HG02678 (cell line): ENCODE measurements at regions not wholly inside any gene's neighbourhood (a gene's known extent, or its start where the extent isn't known, plus 50 kb on each side); places are given as distances from the start of the nearest gene placed in this dataset.

ENCODE experiments used
- ATAC-seq: cut with Tn5 transposase; IDR thresholded peaks from one replicate; pipeline ENCODE4 v1.9.1; 2021; ENCODE audit warnings: mild to moderate bottlenecking, moderate library complexity; ENCODE audit not compliant: unreplicated experiment

GRCh38 chr14:31993521-31993951 lies 83.6 kb upstream of the ARHGAP5 start:
- no peak for ATAC-seq

GRCh38 chr14:31994391-31995033 lies 82.6 kb upstream of the ARHGAP5 start:
- ATAC-seq: no peak

GRCh38 chr14:32003585-32003984 lies 73.5 kb upstream of the ARHGAP5 start:
- ATAC-seq: no peak

GRCh38 chr14:32004300-32004699 lies 72.8 kb upstream of the ARHGAP5 start:
- ATAC-seq: no peak

GRCh38 chr14:32005628-32006027 lies 71.5 kb upstream of the ARHGAP5 start:
- no peak for ATAC-seq

- no peak for ATAC-seq
Measured at GRCh38 chr14:32006263-32007110, 70.6 kb upstream of the ARHGAP5 start.

GRCh38 chr14:32007755-32008362 lies 69.2 kb upstream of the ARHGAP5 start:
- ATAC-seq: no peak

GRCh38 chr14:32008602-32009193 lies 68.4 kb upstream of the ARHGAP5 start:
- no peak for ATAC-seq

- no peak for ATAC-seq
Measured at GRCh38 chr14:32009221-32009975, 67.7 kb upstream of the ARHGAP5 start.

- ATAC-seq: no peak
Measured at GRCh38 chr14:32009976-32010581, 67.0 kb upstream of the ARHGAP5 start.

- no peak for ATAC-seq
Measured at GRCh38 chr14:32010604-32011125, 66.4 kb upstream of the ARHGAP5 start.

GRCh38 chr14:32011225-32011624 lies 65.9 kb upstream of the ARHGAP5 start:
- ATAC-seq: no peak

GRCh38 chr14:32012062-32012461 lies 65.0 kb upstream of the ARHGAP5 start:
- no peak for ATAC-seq

GRCh38 chr14:32012571-32012970 lies 64.5 kb upstream of the ARHGAP5 start:
- ATAC-seq: no peak

- no peak for ATAC-seq
Measured at GRCh38 chr14:32013083-32013482, 64.0 kb upstream of the ARHGAP5 start.

GRCh38 chr14:32014057-32014456 lies 63.0 kb upstream of the ARHGAP5 start:
- no peak for ATAC-seq

GRCh38 chr14:32014498-32014897 lies 62.6 kb upstream of the ARHGAP5 start:
- no peak for ATAC-seq

- ATAC-seq: no peak
Measured at GRCh38 chr14:32015166-32015565, 61.9 kb upstream of the ARHGAP5 start.

- no peak for ATAC-seq
Measured at GRCh38 chr14:32017587-32017986, 59.5 kb upstream of the ARHGAP5 start.
